ENCODE measurements at regions not wholly inside any gene's neighbourhood (a gene's known extent, or its start where the extent isn't known, plus 50 kb on each side); places are given as distances from the start of the nearest gene placed in this dataset.
"Not testable (repeated sequence)": the region's sequence is repeated elsewhere in the genome, so short reads cannot be mapped to it uniquely, and the experiment has no call there.

- not testable (repeated sequence) for FAIRE-seq
These were observed 633.6 kb downstream of the TTLL7 start for GRCh38 chr1:83365320-83365719.

- not testable (repeated sequence) for FAIRE-seq
These were observed 653.6 kb downstream of the TTLL7 start for GRCh38 chr1:83345375-83345774.

- FAIRE-seq: not testable (repeated sequence)
These were observed 655.2 kb downstream of the TTLL7 start for GRCh38 chr1:83343767-83344166.

DNA sequence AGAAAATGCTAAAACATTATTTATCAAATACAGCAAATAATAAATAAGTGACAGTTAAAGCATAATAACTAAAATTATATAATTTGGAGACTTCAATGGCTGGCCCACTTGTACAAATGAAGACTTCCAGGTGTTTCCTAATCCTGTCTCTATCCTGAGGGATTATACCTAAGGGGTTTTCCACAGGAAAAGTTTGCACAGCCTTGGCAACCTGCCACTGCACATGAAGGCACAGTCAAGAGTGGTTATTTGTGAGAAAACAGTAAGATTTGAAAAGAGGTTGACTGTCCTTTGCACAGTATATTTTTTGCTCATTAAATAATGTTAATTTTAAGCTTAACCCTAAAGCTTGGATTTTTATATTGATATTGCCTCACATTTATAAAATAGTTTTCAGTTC is 655.9 kb downstream of the TTLL7 start:
- not testable (repeated sequence) for FAIRE-seq

DNA sequence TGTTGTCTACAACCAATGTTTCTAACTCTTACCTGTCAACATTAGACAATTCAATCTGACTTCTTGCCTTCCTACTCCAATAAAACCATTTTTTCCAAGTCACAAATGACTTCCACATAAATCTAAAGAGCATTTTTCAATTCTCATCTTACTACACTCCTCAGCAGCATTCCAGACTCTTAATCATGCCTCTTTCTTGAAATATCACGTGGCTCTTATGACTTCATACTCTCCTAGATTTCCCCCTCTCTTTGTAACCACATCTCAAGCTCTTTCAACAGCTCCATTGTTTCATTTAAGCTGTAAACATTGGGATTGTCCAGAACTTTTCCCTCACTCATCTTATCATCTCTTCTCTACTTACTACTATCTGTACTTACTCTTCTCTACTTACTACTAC is 666.6 kb downstream of the TTLL7 start:
- FAIRE-seq: not testable (repeated sequence)

DNA sequence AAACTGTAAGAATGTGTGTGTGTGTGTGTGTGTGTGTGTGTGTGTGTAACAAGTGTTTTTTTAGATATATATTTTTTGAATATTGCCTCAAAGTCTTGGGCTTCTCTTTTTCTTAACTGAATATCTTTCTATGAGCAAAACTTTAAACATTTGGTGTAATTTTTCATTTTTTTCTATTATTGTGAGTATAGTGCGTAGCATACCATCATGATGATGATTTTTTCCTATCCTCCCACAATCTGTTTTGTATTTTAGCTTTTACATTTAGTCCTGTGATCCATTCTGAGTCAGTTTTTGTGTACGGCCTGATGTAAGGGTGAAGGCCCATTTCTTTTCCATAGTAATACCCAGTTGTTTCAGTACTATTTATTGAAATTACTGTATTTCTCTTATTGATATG is 680.6 kb downstream of the TTLL7 start:
- no peak for FAIRE-seq

DNA sequence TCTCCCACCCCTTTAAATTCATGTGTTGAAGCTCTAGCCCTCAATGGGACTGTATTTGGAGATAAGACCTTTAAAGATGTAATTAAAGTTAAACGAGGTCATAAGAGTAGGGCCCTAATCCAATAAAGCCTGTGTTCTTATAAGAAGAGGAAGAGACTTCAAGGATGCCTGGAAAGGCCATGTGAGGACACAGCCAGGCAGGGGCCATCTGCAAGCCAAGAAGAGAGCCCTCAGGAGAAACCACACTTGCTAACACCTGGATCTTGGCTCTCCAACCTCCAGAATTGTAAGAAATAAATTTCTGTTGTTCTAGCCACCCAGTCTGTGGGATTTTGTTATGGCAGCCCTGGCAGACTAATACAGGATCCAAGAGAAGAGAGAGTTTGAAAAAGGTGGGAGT is 683.5 kb downstream of the TTLL7 start:
- not testable (repeated sequence) for FAIRE-seq

- not testable (repeated sequence) for FAIRE-seq
These were observed 688.8 kb downstream of the TTLL7 start for GRCh38 chr1:83310161-83310560.

DNA sequence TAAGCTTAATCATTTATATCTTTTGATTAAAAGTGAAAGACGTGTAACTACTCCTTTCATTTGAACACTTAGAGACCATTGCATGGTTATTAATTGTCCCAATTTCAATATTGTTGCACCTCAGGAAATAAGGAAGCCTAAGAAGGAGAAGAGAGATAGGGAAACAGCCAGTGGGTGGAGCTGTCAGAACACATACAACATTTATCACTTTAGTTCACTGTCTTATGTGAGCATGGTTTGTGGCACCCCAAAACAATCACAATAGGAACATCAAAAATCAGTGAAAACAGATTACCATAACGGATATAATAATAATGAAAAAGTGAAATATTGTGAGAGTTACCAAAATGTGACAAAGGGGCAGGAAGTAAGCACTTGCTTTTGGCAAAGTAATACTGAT is 689.9 kb downstream of the TTLL7 start:
- not testable (repeated sequence) for FAIRE-seq

DNA sequence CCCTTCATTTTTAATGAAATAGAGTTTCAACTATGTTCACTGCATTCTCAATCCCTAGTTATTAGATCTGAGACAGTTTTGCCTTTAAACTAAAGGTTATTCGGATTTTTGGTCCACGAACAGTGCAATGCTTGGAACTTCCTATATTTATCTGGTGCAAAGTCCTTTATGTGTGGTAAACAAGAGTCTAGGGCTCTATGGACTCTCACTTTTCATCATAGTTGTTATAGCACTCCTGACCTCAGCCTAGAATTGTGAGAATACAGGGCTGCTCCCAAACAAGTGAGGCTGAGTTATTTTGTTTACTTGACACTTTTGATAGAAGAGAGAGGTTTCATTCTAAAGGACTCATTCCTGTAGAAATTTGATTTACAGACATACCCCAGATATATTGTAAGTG is 692.1 kb downstream of the TTLL7 start:
- not testable (repeated sequence) for FAIRE-seq

GRCh38 chr1:83295594-83295993 is 703.3 kb downstream of the TTLL7 start:
- not testable (repeated sequence) for FAIRE-seq

- not testable (repeated sequence) for FAIRE-seq
These were observed 711.5 kb downstream of the TTLL7 start for GRCh38 chr1:83287391-83287790.

DNA sequence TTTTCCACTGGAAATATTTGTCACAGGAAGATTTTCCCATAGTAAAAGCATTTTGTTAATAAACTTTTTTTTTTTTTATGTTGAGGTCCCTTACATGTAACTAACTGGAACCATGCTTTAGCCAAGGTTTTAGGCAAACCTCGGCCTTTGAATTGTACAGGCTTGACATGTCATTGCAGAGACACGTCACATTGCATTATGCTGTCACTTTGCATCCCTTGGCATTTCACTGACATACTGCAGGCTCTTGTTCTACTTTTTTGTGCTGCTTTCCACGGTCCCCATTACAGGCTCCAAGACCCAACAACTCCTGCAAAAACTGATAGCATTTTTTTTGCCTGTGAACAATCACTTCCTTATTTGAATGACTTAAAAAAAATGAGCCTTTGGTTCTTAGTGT is 724.3 kb downstream of the TTLL7 start:
- FAIRE-seq: not testable (repeated sequence)

- FAIRE-seq: not testable (repeated sequence)
These were observed 726.4 kb downstream of the TTLL7 start for GRCh38 chr1:83272484-83272883.

DNA sequence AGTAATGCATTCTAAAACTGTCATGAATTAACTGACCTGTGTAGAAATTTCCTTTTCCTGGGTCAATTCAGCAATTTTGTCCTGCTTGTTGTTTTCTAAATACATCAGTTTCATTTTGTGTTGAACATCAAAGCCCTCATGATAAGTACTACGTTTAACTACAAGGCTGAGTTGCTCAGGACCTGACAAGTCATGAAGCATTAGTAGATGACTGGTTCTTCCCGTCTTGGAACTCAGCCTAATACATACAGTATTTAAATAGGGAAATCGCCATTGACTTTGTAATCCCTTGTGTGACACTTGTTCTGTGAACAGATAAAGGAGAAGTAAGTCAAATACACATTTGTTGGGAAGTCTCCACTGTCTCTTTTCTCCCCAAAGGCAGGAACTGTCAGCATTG is 727.1 kb downstream of the TTLL7 start:
- FAIRE-seq: not testable (repeated sequence)

DNA sequence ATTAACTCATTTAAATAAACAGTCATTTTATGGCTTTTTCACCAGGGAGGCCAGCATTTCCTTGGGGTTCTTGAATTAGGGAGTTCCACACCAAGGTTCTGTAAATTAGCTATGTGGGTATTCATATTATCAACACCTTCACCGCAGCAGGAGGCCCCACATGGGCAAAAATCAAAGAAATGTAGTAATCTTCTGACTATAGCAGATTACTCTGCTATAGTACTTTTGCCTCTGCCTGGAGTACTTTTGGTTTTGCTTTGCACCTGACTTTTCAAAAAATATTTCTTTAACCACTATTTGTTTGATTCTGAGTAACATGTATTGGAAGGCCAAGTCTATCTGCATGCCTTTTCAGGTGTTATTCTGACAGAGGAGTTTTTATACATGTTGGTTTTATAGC is 728.1 kb downstream of the TTLL7 start:
- not testable (repeated sequence) for FAIRE-seq

DNA sequence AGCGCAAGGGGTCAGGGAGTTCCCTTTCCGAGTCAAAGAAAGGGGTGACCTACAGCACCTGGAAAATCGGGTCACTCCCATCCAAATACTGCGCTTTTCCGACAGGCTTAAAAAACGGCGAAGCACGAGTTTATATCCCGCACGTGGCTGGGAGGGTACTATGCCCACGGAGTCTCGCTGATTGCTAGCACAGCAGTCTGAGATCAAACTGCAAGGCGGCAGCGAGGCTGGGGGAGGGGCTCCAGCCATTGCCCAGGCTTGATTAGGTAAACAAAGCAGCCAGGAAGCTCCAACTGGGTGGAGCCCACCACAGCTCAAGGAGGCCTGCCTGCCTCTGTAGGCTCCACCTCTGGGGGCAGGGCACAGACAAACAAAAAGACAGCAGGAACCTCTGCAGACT is 735.1 kb downstream of the TTLL7 start:
- FAIRE-seq: not testable (repeated sequence)

DNA sequence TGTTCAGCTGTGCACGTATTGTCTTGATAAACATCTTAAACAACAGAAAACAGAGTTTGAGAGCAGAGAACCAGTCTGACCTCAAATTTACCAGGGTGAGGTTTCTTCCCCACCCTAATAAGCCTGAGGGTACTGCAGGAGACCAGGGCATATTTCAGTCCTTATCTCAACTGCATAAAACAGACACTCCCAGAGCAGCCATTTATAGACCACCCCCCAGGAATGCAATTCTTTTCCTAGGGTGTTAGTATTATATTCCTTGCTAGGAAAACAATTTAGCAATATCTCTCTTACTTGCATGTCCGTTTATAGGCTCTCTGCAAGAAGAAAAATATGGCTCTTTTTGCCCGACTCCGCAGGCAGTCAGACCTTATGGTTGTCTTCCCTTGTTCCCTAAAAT is 747.2 kb downstream of the TTLL7 start:
- not testable (repeated sequence) for FAIRE-seq

DNA sequence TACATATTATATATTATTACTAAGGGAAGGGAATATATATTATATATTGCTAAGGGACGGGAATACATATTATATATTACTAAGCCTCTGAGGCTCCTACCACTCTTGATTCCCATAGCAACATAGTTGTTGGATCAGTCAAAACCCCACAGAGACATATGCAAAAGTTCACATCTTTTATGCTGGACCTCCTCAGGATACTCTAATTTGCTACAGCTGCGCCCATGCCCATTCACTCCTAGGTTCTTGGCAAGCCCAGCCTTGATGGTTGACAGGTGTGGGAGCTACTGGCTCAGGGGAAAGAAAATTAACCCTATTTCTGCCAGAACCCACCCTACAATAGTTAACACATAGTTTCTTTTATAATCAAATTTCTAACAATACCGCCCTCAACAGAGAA is 752.2 kb downstream of the TTLL7 start:
- FAIRE-seq: not testable (repeated sequence)

DNA sequence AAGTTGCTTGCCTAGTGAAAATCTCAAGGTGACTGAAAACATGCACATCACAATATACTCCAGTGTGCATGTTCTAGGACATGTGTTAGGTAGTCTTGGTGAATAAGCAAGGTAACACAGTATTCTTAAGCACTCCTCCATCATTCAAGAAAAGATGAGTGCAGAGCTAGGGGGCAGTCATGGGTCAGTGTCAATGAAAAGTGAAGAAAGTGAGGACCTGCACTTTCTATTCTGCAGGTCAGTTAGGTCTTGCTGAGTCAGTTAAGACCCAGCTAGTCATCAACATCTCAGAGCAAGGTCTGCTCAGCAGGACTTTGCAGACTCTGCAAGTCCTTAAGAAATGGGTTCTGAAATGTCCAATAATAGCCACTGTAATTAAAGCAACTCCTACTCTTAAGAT is 754.1 kb downstream of the TTLL7 start:
- FAIRE-seq: not testable (repeated sequence)

DNA sequence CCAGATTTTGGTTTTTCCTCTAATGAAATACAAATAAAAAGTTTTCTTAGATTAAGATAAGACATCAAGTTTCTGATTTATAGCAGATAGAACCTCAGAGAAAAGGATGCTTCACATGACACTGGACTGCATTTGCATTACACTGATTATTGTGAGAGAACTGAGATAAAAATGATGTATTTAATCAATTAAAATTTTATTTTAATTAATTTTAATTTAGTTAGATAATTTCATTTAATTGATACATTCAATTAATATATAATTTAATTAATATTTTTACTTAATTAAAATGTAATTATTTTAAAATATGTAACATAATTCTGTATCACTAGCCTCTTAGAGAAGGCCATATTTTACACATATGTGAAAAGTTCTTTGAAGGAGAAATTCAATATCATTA is 759.4 kb downstream of the TTLL7 start:
- peak; percentile 94 for FAIRE-seq

DNA sequence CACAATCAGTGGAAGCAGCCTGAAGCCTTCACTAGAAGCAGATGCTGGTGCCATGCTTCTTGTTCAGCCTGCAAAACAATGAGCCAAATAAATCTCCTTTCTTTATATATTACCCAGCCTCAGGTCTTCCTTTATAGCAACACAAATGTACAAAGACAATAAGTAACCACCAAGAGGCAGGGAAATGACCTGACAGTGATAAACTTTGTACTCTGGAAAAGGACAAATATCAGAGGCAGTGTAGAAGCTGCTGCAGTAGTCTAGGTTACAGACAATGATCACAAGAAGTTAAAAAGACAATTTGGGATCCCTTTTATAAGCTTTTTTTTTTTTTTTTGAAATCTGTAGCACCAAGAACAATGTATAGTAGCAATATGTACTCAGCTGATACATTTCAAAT is 760.3 kb downstream of the TTLL7 start:
- not testable (repeated sequence) for FAIRE-seq

- FAIRE-seq: not testable (repeated sequence)
These were observed 779.1 kb downstream of the TTLL7 start for GRCh38 chr1:83219788-83220187.

DNA sequence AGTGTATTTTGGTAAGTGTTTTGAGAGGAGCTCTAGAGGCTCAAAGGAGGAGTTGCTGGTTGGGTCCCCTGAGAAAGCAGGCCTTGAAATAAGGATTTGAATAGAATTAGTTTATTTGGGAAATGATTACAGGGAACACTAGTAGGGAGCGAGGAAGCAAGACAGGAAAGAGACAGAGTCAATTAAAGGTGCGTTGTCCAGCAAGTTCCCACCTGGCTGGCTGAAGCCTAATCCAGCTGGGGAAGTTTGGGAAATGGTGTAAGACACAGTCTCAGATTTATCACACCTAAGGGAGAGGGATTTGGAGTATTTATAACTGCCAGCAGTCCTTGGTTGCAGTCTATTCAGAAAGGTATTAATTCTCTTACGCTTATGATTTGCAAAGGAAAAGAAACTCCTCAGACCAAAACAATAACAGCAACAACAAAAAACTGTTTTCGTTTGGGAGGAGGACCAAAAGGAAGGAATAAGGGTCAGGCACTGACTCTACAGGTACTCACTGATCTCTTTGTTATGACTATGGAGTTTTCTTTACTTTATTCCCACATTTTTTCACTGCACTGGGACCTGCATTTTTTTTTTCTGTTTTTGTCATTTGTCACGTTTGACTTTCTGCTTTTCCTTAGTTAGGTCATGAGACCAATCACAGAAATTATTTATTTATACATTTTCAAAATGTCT is 780.8 kb downstream of the TTLL7 start:
- FAIRE-seq: not testable (repeated sequence)

GRCh38 chr1:83214317-83214716 is 784.6 kb downstream of the TTLL7 start:
- not testable (repeated sequence) for FAIRE-seq
